Right lobe of liver (tissue), 4 donors: ENCODE measurements at regions not wholly inside any gene's neighbourhood (a gene's known extent, or its start where the extent isn't known, plus 50 kb on each side); places are given as distances from the start of the nearest gene placed in this dataset.

Source experiments
- POLR2A ChIP-seq: fragments of 450-650 bp; IDR thresholded peaks from one replicate; pipeline ENCODE4 v1.6.1; 2017; ENCODE audit warnings: antibody characterized with exemption, mild to moderate bottlenecking
- TF ChIP-seq, protein P1 (sequence below), 4 donors: fragments of 200-600 bp in 3 of 4; fragments of 450-650 bp in 1 of 4; IDR thresholded peaks; one replicate each; pipeline versions ENCODE4 v1.5.1 to v1.8.0; 2016 to 2022; ENCODE audit warnings: antibody characterized with exemption in 4 of 4, mild to moderate bottlenecking in 2 of 4
- donor health status: DM: no; HTN: no; CAD: no.
- donor health status: DM: no; HTN: no; CAD: no.
- donor health status: DM: no; HTN: yes; CAD: no.

GRCh38 chr1:23627069-23627735 is 64.4 kb upstream of the RPL11 start:
- TF ChIP-seq POLR2A = no peak
- TF ChIP-seq, protein P1, sequence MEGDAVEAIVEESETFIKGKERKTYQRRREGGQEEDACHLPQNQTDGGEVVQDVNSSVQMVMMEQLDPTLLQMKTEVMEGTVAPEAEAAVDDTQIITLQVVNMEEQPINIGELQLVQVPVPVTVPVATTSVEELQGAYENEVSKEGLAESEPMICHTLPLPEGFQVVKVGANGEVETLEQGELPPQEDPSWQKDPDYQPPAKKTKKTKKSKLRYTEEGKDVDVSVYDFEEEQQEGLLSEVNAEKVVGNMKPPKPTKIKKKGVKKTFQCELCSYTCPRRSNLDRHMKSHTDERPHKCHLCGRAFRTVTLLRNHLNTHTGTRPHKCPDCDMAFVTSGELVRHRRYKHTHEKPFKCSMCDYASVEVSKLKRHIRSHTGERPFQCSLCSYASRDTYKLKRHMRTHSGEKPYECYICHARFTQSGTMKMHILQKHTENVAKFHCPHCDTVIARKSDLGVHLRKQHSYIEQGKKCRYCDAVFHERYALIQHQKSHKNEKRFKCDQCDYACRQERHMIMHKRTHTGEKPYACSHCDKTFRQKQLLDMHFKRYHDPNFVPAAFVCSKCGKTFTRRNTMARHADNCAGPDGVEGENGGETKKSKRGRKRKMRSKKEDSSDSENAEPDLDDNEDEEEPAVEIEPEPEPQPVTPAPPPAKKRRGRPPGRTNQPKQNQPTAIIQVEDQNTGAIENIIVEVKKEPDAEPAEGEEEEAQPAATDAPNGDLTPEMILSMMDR (IDR thresholded peaks at IDR 0.05) = no peak
